ENCODE measurements at regions not wholly inside any gene's neighbourhood (a gene's known extent, or its start where the extent isn't known, plus 50 kb on each side); places are given as distances from the start of the nearest gene placed in this dataset. TPM values are rescaled to one million over a fixed set of nuclear protein-coding genes. Genes with fewer than 3 reads are reported as not detected.
A peak's percentile ranks its signal among the peaks of the same experiment; 100 is the strongest.

DNA sequence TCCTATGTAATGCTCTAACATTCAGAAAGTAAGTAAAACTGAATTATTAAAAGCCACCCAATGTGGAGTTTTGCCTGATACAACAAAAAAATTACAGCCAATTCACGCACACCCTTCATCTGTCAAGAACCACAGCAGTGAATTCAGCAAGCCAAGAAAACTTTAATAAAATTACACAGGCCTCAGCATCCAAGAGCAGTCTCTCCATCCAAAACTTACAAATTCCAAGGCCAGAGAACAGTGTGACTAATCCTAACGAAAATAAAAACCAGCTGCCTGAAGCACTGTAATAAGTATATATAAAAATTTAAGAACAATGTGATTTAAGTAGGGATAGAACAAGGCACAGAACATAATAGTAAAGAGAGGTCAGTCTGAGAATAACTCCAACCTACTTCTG is 54.2 kb downstream of the SIX6 start:
- no peak for DNase-seq (ENCODE audit: low read depth)

DNA sequence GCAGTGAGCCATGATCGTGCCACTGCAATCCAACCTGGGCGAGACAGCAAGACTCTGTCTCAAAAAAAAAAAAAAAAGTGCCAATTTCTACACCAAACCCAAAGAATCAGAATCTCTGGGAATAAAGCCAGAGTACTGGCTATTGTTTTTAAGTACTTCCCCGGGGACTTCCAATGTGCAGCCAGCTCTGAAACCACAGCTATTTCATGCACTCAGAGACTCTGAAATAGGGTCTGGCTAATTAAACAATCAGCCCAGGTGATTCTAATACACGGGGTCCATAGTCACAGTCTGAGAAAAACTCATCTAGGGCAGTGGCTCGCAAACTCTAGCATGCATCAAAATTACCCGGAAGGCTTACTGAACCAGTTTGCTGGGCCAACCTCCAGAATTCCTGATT is 56.3 kb downstream of the SIX6 start:
- peak; percentile 37 for DNase-seq (ENCODE audit: low read depth)

DNA sequence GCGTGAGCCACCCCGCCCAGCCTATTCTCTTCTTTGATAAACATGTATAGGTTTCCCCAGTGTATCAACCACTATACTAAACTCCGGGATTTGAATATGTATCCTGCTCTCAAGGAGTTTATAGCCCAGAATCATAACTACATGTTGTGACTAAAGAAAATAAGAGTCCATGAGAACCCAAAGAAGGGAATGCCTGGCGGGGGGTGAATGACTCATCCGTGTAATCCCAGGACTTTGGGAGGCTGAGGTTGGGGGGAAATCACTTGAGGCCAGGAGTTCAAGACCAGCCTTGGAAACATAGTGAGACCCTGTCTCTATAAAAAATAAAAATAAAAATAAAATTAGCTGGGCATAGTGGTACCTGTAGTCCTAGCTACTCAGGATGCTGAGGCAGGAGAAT is 57.2 kb downstream of the SIX6 start:
- peak; percentile 23 for DNase-seq (ENCODE audit: low read depth)

DNA sequence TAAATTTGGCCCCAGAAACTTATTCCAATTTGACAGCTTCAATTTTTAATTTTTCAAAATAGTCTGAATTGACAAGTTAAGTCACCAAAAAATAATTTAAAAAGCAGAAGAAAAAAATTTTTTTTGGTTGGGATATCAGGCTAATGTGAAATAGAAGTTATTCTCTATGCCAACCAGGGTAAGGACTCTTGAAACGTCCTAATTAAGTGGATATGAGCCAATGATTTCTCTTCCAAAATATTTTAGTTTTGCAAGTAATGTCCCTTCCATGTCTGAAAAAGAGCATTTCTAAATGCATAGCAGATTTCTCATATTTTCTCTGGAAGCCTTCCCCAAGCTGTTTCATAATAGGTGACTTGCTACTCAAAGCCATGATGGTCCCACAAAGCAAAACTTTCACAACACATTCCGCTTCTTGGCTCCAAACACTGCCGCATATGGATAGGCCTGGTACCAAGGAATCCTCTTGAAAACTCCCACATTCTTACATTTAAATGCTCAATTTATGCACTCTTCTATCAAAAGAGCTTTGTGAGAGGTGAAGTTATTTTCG is 65.1 kb downstream of the SIX6 start:
- no peak for DNase-seq (ENCODE audit: low read depth)

DNA sequence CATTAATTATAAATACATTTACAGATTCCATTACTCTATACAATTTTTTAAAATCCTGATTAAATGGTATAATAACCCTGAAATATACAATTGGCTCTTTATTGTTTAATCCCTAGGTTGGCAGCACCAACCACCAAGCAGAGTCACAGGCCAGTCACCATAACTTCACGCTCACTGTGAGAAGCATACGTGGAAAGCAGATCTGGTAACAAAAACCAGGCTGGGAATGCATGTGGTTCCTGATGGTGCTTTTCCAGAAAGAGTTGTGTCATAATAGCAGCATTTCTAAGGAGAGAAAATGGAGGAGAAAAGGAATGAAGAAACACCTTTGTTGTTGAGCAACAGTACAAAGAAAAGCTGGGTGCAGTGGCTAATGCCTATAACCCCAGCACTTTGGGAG is 66.1 kb downstream of the SIX6 start:
- no peak for DNase-seq (ENCODE audit: low read depth)

DNA sequence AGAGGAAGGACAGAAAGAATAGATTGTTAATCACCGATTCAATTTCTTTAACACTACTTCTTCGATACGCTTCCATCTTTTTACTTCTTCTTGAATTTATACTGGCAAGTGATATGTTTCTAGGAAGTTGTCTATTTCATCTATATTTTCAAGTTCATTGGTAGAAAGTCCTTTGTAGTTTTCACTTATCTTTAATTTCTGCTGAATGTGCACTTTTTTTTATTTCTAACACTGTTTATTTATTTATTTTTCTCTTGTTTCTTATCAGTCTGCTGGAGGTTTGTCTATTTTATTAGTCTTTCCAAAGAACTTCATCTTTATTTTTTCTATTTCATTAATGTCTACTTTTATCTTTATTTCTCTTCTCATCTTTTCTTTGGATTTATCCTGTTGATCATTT is 63.6 kb downstream of the SIX1 start:
- no peak for DNase-seq (ENCODE audit: low read depth)

DNA sequence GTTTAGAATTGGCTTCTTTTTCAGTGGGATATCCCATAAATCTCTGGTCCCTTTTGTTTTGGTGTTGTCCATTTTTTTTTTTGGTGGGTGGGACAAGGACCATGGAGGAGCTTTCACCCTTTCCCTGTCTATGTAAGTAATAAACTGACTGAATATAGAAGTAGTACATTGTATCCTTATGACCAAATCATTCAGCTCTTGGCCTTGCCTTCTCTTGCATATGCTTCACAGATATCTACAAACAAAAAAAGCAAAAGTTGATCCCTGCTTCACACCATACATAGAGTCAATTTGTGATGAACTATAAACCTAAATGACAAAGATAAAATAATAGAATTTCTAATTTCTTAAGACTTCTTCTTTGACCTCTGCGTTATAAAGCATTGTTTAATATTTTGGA is 59.8 kb downstream of the SIX1 start:
- no peak for DNase-seq (ENCODE audit: low read depth)

DNA sequence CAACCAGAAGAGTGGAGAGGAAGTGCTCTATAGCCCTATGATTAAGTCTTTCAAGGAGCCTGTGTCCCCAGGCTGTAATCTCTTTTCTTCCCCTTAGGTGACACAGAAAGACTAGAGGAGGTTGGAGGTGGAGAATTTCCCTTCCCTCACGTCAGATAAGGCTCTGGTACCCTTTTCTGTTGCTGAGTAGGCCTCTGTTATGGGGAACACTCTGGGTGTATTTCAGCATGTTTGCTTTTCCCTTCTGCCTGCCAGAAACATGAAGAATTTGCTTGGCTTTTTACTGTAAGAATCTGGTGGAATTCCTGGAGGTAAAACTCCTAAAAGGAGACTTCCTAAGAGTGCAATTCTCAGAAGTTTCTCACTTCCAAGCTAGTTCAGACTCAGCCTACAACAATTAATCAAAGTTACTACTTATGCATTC is 58.3 kb downstream of the SIX1 start:
- no peak for DNase-seq (ENCODE audit: low read depth)

Small RNA genes lying in the stretch of these regions (small RNA-seq; reads per million reads assigned to genes)
- not detected for gene AL049874.2
